GM18909 (cell line): ENCODE measurements at regions not wholly inside any gene's neighbourhood (a gene's known extent, or its start where the extent isn't known, plus 50 kb on each side); places are given as distances from the start of the nearest gene placed in this dataset.

Source experiments
- ATAC-seq: cut with Tn5 transposase; IDR thresholded peaks from one replicate; pipeline ENCODE4 v1.9.1; 2021; ENCODE audit warnings: mild to moderate bottlenecking; ENCODE audit not compliant: unreplicated experiment, poor library complexity

DNA sequence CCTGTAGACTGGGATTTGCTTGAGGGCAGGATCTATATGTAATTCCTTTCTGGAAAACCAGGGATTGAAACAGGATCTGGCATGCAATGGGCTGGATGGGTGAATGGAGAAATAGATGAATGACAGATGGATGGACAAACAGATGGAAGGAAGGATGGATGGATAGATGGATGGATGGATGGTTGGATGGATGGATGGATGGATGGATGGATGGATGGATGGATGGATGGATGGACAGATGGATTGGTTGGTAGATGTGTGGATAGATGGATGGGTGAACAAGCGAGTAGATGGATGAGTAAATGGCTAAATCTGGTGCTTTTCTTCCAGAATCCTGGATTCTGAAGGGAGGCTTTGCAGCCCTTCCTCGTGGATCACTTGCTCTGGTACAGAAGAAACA is 162.5 kb upstream of the SMIM23 start:
- no peak for ATAC-seq

DNA sequence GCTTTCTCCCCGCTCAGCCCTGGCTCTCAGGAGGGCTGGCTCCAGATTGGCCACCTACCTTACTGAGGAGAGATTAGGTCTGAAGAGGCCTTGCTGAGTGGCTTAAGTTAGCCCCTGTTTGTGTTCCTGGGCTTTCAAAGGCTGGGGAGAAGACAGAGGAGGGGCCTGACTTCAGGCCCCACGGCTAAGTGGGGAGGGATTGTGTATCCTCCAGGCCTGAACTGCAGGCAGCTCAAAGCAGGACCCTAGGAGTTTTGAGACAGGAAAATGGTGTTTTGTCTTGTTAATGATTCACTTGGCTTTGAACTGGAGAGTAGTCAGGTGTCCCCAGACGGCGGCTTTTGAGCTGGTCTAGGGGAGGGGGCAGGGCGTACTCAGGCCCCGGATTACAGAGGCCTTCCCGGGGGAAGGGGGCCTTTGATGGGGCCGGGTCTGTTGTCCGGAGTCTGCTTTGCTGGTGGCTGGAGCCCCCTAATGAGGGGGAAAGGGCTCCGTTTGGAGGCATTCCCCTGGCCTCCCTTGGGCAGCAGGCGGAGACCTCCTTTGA is 162.0 kb upstream of the SMIM23 start:
- ATAC-seq: no peak

DNA sequence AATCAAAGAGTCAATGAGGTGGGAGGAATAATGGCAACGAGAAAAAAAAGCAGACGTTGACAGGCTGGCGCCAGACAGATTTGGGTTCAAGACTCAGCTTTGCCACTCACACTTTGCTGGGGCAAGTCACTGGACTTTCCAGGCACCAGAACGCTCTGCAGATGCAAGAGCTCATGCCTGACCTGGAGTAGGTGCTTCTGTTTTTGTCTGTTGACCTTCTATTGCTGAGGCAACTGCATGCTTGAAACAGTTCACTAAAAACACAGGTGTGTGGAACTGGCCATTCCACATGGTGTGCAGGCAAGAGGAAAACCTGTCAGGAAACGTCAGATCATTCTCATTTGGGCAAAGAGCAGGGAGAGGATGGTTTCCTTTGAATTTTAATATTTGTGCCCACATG is 161.2 kb upstream of the SMIM23 start:
- ATAC-seq: no peak

DNA sequence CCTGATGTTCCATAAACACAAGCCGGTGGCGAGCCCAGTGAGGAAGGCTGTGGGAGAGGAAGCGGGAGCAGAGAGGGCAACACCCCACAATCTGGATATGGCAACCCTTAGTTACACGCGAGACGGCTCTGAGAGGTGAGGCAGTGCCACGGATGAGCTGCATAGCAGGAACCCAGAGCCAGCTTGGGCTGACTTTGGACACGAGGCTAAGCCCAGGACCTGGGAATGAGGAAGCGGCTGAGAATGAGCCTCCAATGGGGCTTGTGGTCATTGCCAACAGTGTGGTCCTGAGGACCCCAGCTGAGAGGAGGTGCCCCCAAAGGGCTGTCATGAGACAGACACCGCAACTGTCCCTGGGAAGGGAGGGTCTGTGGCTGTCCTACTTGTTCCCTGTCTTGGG is 160.0 kb upstream of the SMIM23 start:
- ATAC-seq: no peak

DNA sequence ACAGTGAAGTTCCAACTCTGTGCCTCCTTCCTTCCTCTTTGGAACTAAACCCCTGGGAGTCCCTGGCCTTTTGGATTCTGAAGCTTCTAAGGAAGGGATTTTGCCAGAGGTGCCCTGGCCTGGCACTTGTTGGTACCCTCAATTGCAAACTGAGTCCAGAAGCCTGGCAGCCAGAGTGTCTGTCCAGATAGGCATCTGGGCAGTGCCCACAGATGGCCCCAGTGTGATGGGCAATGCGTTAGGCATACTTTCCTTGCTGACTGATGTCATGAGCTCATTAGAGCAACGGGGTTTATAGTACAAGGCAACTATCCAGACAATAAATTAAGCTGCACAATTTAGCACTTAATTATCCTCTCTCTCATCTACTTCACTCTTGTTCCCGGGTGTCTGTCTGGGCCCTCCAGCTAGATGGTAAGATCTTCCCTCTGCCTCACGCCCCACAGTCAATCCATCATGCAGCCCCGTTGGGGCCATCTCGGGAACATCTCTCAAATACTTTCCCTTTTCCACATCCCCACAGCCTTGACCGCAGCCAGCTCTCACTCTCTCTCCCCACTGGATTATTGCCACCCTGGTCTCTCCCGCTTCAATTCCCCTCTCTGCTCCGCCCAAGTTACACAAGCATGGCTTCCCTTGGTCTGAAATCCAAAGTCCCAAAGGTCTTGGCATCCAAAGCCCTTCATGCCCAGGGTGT is 157.5 kb upstream of the SMIM23 start:
- ATAC-seq: no peak

DNA sequence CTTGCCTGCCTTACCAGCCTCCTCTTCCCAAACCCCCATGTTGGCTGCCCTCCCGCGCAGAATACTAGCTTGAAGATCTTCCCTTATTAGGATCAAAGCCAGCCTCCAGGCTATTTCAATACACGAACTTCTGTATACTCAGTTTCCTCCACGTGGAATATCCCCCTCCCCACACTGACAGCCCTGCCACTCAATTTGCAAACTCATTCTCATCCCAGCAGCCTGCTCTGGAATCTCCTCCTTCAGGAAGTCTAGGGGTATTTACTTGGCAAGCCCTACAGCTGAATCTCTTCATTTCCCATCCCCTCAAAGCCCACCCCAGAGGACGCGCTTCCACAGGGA is 157.0 kb upstream of the SMIM23 start:
- no peak for ATAC-seq

DNA sequence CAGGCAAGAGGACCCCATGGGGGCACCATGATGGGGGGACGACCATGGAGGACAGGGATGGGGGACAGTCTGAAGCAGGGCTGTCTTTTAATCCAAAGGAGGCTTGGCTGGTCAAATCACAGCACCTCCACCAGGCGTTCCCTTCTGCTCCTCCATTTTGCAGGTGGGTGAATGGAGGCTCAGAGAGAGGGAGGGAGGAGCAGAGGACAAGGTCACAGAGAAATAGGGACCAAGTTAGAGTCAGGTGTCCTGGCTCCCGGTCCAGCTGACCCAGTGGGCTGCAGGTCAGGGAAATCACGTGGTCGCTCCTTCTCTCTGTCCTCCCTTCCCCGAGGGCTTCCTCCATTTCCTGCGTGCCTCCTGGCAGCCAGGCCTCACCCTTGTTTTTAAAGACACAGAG is 156.4 kb upstream of the SMIM23 start:
- ATAC-seq: no peak

DNA sequence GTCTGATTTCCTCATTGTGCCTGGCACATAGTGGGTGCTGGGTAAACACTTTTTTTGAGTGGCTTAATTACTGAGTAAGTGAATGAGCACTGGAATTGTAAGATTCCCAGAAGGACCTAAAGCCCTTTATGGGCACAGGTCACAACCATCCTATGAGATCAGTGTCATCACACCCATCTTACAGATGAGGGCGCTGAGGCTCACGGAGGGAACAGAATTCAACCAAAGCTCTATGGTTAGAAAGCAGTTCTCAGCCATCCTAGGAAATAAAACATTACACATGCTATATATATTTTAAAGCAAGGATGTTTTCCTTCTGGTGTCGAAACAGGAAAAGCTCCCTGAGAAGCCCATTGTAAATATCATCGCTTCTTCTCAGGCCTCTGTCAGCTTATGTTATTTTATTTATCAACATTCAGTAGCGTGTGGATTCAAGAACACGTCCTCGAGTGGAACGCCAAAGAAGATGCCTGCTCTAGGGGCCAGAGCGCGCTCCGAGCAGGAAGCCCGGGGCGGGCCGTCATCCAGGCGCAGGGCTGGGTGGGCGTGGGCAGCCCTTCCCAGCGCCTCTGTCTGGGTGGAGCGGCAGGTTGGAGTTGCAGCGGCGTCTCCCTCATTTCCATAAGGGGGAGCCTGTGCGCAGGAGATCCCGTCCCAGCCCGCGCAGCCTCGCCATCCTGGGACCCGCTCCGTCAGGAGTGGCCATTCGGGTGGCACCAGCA is 155.8 kb upstream of the SMIM23 start:
- no peak for ATAC-seq

DNA sequence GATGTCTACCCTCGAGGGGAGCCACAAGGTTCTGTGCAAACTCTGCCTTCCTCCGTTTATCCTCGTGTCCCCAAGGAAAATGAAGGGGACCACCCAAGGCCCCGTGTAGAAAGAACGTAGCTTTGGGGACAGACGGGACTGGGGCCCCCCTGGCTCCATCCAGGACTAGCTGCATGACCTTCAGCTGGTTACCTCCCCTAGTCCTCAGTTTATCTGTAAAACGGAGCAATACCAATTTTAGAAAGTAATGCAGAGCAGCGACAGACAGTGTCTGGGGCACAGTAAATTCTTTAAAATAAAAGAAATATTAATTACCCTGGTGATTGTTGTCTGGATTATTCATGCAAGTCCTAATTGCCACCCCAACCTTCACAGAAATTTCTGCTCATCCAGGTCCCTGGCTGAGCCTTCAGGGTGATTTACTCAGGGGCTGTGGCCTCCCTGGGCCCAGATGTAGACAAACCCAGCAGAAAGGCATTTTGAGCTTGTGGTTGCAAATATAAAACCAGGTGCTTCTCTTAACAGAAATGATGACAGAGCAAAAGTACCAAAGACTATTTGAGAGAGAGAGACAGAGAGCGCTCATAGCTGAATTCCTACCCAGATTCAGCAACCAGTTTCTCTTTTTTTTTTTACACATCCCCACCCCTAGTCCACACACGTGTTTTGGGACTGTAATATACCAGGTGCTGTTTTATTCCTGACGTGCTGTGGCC is 155.1 kb upstream of the SMIM23 start:
- ATAC-seq: no peak

DNA sequence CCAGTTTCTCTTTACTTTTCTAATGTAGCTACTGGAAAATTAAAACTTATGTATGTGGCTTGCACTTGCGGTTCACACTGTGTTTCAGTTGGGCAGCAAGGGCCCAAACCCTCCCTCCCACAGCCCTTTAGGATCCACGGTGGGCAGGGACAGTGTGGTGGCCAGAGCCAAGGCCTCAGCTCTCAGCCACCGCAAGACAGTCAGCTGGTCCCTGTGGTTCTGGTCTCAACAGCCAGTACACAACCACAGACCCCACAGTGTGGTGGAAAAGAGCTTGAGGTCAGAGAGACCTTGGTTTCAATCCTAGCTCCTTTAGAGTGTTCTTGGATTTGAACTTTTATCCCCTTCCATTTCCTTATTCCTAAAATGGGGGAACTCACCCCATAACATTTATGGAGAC is 153.0 kb upstream of the SMIM23 start:
- ATAC-seq: no peak

DNA sequence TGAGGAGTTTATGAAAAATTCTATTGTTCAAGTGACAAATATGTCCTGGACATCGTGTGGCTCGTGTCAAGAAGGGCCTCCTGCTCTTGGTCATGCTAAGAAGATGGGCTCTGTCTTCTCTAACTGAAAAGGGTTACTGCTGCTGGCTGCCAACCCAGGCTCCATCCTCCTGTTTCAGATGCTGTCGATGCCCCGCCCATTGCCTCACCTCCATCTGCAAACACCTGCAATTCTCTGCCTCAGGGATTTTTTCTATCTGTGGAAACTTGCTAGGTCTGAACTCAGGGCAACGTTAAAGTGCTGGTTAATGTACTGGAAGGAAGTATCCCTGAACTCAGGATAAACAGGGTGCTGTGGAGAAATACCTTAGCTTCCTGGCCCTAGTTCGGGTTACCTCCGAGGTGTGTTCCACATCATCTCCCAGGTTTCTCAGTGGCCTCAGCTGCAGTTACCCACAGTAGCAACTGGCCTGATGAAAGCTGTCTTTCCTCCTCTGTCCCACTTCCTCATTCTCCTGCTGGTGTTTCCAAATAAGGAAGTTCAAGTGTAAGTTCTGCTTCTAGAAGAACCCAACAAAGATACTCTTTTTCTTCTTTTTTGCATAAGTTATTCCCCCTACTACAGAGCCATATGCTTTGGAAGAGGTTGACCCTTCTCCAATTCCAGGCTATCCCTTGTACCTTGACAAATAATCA is 151.7 kb upstream of the SMIM23 start:
- ATAC-seq: no peak

DNA sequence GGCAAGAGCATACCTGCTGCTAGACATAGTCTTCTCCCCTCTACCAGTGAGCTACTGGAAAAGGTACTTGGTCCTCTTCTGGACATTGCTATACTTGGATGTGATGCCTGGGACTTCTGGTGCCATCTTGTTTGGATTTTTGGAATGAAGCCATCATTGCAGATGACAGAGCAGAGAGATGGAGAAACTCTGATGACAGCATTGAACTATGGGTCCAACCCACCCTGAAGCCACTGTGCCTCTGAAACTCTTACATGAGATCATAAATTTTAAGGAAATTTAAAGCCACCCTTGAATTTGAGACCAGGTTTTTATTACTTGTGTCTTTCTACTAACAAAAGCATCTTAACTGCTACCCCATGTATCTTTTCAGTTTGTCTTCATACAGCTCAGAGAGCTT is 151.1 kb upstream of the SMIM23 start:
- no peak for ATAC-seq

DNA sequence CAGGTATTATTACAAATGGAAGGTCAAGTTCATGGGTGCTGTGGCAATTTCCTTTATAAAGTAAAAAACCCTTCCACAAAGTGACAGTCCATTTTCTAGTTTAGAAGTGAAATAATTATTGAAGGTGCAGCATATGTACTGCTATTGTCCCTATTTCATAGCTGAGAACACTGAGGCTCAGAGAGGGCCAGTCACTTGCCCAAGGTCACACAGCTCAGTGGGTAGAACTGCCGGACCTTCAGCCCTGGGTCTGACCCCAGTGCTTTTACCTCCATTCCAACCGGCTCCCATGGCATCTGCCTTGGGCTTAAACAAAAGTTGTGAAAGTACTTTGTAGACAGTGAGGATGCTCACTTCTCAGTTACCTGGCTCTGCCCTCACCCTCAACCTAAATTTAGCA is 150.6 kb upstream of the SMIM23 start:
- no peak for ATAC-seq

DNA sequence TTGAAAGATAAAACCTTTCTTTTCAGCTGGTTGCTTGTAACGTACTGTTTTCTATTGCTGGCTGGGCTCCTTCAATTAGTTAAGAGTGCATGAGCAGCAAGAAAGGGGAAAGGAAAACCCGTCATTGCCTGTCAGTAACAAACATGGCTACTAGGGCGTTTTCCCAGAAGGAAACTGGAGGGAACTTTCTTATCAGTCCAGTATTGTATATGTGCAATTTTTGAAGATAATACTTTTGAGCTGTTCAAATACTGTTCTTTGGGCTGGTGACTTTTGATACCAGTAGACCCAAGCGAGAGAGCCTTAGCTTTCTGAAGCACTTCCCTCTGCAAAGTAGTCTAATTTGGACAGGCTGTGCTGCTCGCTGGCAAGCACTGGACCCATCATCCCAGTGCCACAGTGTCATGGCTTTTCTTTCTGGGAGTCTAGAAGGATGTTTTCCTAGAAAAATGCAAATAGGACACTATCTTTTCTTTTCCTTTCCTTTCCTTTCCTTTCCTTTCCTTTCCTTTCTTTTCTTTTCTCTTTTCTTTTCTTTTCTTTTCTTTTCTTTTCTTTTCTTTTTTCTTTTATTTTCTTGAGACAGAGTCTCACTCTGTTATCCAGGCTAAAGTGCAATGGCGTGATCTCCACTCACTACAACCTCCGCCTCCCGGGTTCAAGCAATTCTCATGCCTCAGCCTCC is 149.9 kb upstream of the SMIM23 start:
- no peak for ATAC-seq

DNA sequence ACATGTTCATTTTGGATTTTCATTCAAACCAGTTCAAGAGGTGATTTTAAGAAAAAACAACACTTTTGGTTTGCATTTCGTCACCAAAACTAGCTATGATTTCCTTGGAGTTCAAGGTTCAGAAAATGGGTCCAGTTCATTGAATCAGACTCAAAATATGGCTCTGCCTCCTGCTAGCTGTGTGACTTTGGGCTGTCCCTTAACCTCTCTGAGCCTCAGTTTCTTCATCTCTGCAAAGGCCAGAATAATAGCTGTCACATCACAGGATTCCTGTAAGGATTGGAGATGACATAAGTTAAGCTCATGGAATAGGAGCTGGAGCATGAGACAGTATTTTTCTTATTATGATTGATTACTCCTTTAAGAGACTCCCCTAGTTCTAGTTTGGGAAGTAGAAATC is 147.8 kb upstream of the SMIM23 start:
- ATAC-seq: no peak

DNA sequence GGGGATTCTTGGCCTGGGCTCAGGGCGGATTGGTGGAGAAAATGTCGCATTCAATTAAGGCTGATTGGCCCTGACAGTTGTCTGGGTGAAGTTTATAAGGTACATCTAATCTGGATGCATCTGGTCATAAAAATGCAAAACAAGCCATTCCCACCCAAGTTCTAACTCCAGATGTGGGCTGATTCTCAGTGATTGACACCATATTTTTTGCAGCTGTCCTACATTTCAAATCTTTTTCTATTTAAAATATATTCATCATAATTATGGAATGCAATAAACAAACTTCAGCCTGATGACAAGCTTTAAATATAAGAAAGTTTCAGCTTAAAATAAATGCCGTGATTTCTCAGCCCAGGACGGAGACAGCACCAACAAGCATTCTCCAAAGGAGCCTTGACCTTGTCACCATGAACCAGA is 146.4 kb upstream of the SMIM23 start:
- ATAC-seq: no peak

DNA sequence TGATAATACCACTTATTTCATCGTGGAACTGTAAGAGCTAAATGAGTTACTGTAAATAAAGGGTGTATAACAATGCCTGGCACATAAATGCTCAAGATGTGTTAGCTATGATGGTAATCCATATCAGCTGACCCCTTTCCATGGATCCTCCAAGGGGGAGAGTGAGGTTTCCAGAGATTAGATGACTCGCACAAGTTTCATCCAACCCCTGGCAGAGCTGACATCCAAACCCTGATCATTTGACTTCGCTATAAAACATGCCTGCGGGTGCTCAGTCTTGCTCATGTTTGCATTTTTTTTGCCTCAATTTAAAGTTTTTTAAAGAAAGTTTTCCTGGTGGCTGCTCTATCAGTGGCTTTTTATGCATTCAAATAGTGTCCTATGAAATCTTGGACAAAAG is 145.7 kb upstream of the SMIM23 start:
- no peak for ATAC-seq

DNA sequence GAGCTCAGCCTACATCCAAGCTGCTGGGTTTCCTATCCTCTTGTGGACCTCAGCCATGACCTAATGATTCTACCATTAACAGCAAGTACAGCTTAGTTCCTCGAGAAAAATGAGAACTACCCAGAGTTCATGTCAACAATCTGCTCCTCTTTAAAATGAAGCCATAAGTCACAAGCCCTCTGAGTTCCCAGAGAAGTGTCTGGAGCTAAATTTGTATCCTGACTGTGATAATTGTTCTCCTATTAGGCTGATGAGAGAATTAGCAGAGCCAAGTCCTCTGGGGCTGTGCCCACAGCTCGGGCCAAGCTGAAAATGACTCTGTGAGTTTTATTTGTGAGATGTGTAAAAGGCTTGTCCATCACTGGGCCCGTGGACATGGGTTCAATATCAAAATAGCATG is 145.1 kb upstream of the SMIM23 start:
- ATAC-seq: no peak

DNA sequence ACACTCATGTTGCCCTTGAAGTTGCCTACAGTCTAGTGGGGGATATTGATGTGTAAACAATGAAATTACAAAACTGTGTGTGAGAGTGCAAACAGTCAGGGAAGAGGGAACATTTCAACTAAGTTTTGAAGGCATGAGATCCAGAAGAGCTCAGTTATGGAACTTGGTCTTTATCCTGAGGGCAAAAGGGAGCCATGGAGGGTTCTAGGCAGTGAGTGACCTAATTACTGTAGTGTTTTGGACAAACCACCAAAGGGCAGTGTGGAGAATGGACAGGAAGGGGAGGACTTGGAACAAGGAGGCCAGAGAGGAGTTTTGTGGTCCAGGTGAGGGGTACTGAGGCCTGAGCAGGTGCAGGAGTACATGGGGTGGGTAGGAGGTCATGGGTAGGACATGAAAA is 143.7 kb upstream of the SMIM23 start:
- no peak for ATAC-seq

DNA sequence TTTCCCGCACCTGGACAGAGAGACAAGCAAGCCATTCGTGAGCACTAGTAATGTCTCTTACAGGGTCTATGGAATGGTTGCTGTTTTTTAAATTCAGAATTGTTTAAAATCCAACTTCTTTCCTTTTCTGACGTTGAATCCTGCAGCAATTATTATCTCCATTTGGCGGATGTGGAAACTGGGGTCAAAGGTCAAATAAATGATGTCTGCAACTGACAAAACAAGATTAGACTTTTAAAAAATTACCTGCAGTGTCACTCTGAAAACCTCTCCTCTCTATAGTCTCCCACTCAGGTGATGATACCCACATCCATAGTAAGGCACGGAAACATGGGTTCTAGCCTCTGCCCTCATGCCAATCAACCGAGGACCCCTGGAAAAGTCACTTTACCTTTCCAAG is 142.7 kb upstream of the SMIM23 start:
- ATAC-seq: no peak
